Spleen (tissue), 11 donors: ENCODE measurements at regions not wholly inside any gene's neighbourhood (a gene's known extent, or its start where the extent isn't known, plus 50 kb on each side); places are given as distances from the start of the nearest gene placed in this dataset.

Experiments used
- DNase-seq: peaks from one replicate; pipeline ENCODE4 v3.0.0-alpha.2; 2020
- H3K27ac ChIP-seq, 8 donors: fragments of 200-600 bp; sonication (generic) in 7 of 8; 1 replicate in 4 of 8; 2 replicates in 4 of 8; pipeline versions ENCODE4 v1.5.0 to v1.8.0; 2016 to 2021; ENCODE audit warnings: inconsistent platforms in 4 of 8, mild to moderate bottlenecking in 4 of 8, moderate library complexity in 1 of 8
- H3K27me3 ChIP-seq, 7 donors: fragments of 200-600 bp; sonication (generic) in 6 of 7; replicated peaks in 1 of 7; 1 replicate in 4 of 7; 2 replicates in 3 of 7; pipeline versions ENCODE4 v1.5.0 to v1.8.0; 2016 to 2021; ENCODE audit warnings: inconsistent platforms in 3 of 7, mild to moderate bottlenecking in 1 of 7
- H3K36me3 ChIP-seq, 6 donors: fragments of 200-600 bp; sonication (generic) in 5 of 6; 1 replicate in 4 of 6; 2 replicates in 2 of 6; pipeline versions ENCODE4 v1.5.0 to v1.8.0; 2016 to 2021; ENCODE audit warnings: inconsistent platforms in 2 of 6
- H3K4me1 ChIP-seq, 6 donors: fragments of 200-600 bp; sonication (generic) in 5 of 6; 1 replicate in 3 of 6; 2 replicates in 3 of 6; pipeline versions ENCODE4 v1.5.0 to v1.8.0; 2016 to 2021; ENCODE audit warnings: inconsistent platforms in 3 of 6
- H3K4me3 ChIP-seq, 8 donors: fragments of 200-600 bp; sonication (generic) in 7 of 8; 1 replicate in 4 of 8; 2 replicates in 4 of 8; pipeline versions ENCODE4 v1.5.0 to v1.8.0; 2016 to 2021; ENCODE audit warnings: inconsistent platforms in 4 of 8, mild to moderate bottlenecking in 4 of 8, moderate library complexity in 2 of 8
- H3K9me3 ChIP-seq, 8 donors: fragments of 200-600 bp; sonication (generic) in 7 of 8; 1 replicate in 4 of 8; 2 replicates in 4 of 8; pipeline versions ENCODE4 v1.5.0 to v1.8.0; 2016 to 2021; ENCODE audit warnings: inconsistent platforms in 4 of 8
- CTCF ChIP-seq, 11 experiments: fragments of 200-600 bp in 7 of 11; fragments of 450-650 bp in 4 of 11; sonication (generic) in 4 of 11; IDR thresholded peaks in 8 of 11; conservative IDR thresholded peaks in 3 of 11; 1 replicate in 7 of 11; 2 replicates in 4 of 11; pipeline versions ENCODE4 v1.4.0 to v1.8.0; 2016 to 2021; ENCODE audit warnings: antibody characterized with exemption in 11 of 11, inconsistent platforms in 4 of 11, mild to moderate bottlenecking in 1 of 11
- POLR2A ChIP-seq, 3 donors: fragments of 450-650 bp; IDR thresholded peaks; one replicate each; pipeline ENCODE4 v1.5.1; 2017; ENCODE audit warnings: antibody characterized with exemption in 3 of 3, mild to moderate bottlenecking in 1 of 3
- POLR2AphosphoS5 ChIP-seq, 3 donors: sonication (generic); formaldehyde crosslinking; IDR thresholded peaks; one replicate each; pipeline ENCODE4 v1.5.1; 2017; ENCODE audit warnings: antibody characterized with exemption in 3 of 3
- WGBS, 5 donors: extraction: QIAGEN DNeasy Blood & Tissue Kit in 3 of 5; methylation state at CpG; one replicate each; pipeline versions ENCODE4 v1.1.5 to v1.1.7; 2013 to 2018; 5-methylcytosine and 5-hydroxymethylcytosine counted together
- intact Hi-C: fragments of 100-400 bp; cut with DNase I; formaldehyde crosslinking; loops from one replicate; pipeline ENCODE4 v1.15.0; 2023; ENCODE audit warnings: low total_unique reads
- donor health status: healthy with polysubstance abuse.
- donor health status: DM: no; HTN: no; CAD: no; lungs with moderate emphysema.
- donor health status: DM: no; HTN: no; CAD: no.
- donor health status: Bipolar disorder and iron deficiency.
- donor health status: healthy.
- donor health status: DM: no; HTN: no; CAD: no.
- donor health status: DM: yes; HTN: yes; CAD: no.

- Histone ChIP-seq H3K4me1 (no peaks in the 10 kb centered on the region), H3K27me3 (no peaks in the 10 kb centered on the region), H3K4me3 (no peak overlapping the region), H3K27ac (no peak overlapping the region), H3K9me3 (no peaks in the 10 kb centered on the region), H3K36me3 (no peaks in the 10 kb centered on the region)
- no peak for DNase-seq
- TF ChIP-seq POLR2A (IDR thresholded peaks at IDR 0.05) (no peak), POLR2AphosphoS5 (IDR thresholded peaks at IDR 0.05) (no peak), CTCF (IDR thresholded peaks at IDR 0.05 in 8 of 11, conservative IDR thresholded peaks at IDR 0.05 in 3 of 11) (no peak)
- 74 to 86% (median 78%) methylated on average over 7 of the region's 7 CpGs for WGBS, 5 donors
- intact Hi-C loops = no loop called here
Measured at GRCh38 chr3:22587446-22587845, 615.7 kb upstream of the UBE2E2 start.

GRCh38 chr3:22593638-22594037 lies 609.5 kb upstream of the UBE2E2 start:
- Histone ChIP-seq H3K9me3 (peaks cover 0 to 12% (median 8%) of the 10 kb centered on the region in 8 donors), H3K4me3 (no peak overlapping the region), H3K4me1 (no peaks in the 10 kb centered on the region), H3K36me3 (no peaks in the 10 kb centered on the region), H3K27me3 (no peaks in the 10 kb centered on the region), H3K27ac (no peak overlapping the region)
- 34 to 46% (median 40%) methylated on average over 3 of the region's 3 CpGs for WGBS, 5 donors
- intact Hi-C loops = no loop called here
- TF ChIP-seq POLR2A (IDR thresholded peaks at IDR 0.05) (no peak), POLR2AphosphoS5 (IDR thresholded peaks at IDR 0.05) (no peak), CTCF (IDR thresholded peaks at IDR 0.05 in 8 of 11, conservative IDR thresholded peaks at IDR 0.05 in 3 of 11) (no peak)
- no peak for DNase-seq

GRCh38 chr3:22594990-22595389 lies 608.1 kb upstream of the UBE2E2 start:
- H3K36me3 ChIP-seq = no peaks in the 10 kb centered on the region
- no peak for DNase-seq
- H3K27ac ChIP-seq = no peak overlapping the region
- H3K4me3 ChIP-seq = no peak overlapping the region
- TF ChIP-seq CTCF (IDR thresholded peaks at IDR 0.05 in 8 of 11, conservative IDR thresholded peaks at IDR 0.05 in 3 of 11) = no peak
- no peak for TF ChIP-seq POLR2AphosphoS5 (IDR thresholded peaks at IDR 0.05)
- no peak for TF ChIP-seq POLR2A (IDR thresholded peaks at IDR 0.05)
- H3K9me3 ChIP-seq = peaks cover 0 to 12% (median 8%) of the 10 kb centered on the region in 8 donors
- no peaks in the 10 kb centered on the region for H3K27me3 ChIP-seq
- H3K4me1 ChIP-seq = no peaks in the 10 kb centered on the region
- intact Hi-C loops = no loop called here

GRCh38 chr3:22606461-22606860 lies 596.7 kb upstream of the UBE2E2 start:
- DNase-seq = no peak
- Histone ChIP-seq H3K27me3 (no peaks in the 10 kb centered on the region), H3K4me1 (no peaks in the 10 kb centered on the region), H3K27ac (no peak overlapping the region), H3K36me3 (no peaks in the 10 kb centered on the region), H3K9me3 (no peaks in the 10 kb centered on the region), H3K4me3 (no peak overlapping the region)
- intact Hi-C loops = no loop called here
- 68 to 78% (median 73%) methylated on average over 5 of the region's 5 CpGs for WGBS, 5 donors
- no peak for TF ChIP-seq POLR2AphosphoS5 (IDR thresholded peaks at IDR 0.05)
- TF ChIP-seq CTCF (IDR thresholded peaks at IDR 0.05 in 8 of 11, conservative IDR thresholded peaks at IDR 0.05 in 3 of 11) = no peak
- no peak for TF ChIP-seq POLR2A (IDR thresholded peaks at IDR 0.05)
